K562 (cell line): ENCODE measurements at regions not wholly inside any gene's neighbourhood (a gene's known extent, or its start where the extent isn't known, plus 50 kb on each side); places are given as distances from the start of the nearest gene placed in this dataset.

Source experiments
- ATAC-seq: fragments of 200-7000 bp; cut with Tn5 transposase; 3 replicates; pipeline ENCODE4 v1.9.1; 2020; ENCODE audit warnings: moderate library complexity
- BruUV-seq: library from RNA; stranded (reverse); fragments of 400-500 nt; replicated peaks from 2 replicates; lab custom pipeline; 2021; lab: Mats Ljungman, UMichigan
- CTCF ChIA-PET: fragments of 300-600 bp; formaldehyde crosslinking; extraction: SDS; loops from one replicate; lab custom pipeline; 2021; ENCODE audit warnings: low intra/inter-chr PET ratio; lab: Yijun Ruan, JAX
- POLR2A ChIA-PET: fragments of 300-600, 350-650 bp; sonication (Branson Sonifier 250); formaldehyde crosslinking; extraction: SDS; loops from one replicate; lab custom pipeline; 2021; ENCODE audit warnings: antibody characterized with exemption, inconsistent platforms; lab: Yijun Ruan, JAX
- DNase-seq, 4 experiments: peaks; one replicate each; pipeline versions ENCODE4 v3.0.0 to v3.0.0-alpha.2; 2011 to 2018; ENCODE audit warnings: low spot score in 3 of 4, mixed read lengths in 3 of 4; ENCODE audit errors: extremely low read depth in 1 of 4
- FAIRE-seq: peaks from 2 replicates; lab custom pipeline; 2011; peaks lifted over from hg19 to GRCh38; lab: Jason Lieb, UNC
- H2AFZ ChIP-seq: 2 replicates; pipeline ENCODE4 v1.6.0; 2011; ENCODE audit warnings: low read depth, low read length, control low read depth, inconsistent platforms
- H3K27ac ChIP-seq: fragments of 200-600 bp; 3 replicates; pipeline ENCODE4 v1.8.0; 2011; ENCODE audit warnings: low read depth, mild to moderate bottlenecking, control low read depth, inconsistent platforms, low read length, moderate library complexity, mixed read lengths; ENCODE audit errors: extremely low read depth
- H3K27me3 ChIP-seq, 2 experiments: fragments of 300-600 bp in 1 of 2; 2 replicates in 1 of 2; 3 replicates in 1 of 2; pipeline versions ENCODE4 v1.6.0 to v1.8.0; 2011; ENCODE audit warnings: inconsistent platforms in 2 of 2, low read length in 2 of 2, mild to moderate bottlenecking in 1 of 2, mixed read lengths in 1 of 2, moderate library complexity in 1 of 2; ENCODE audit not compliant: control insufficient read depth in 2 of 2, insufficient read depth in 2 of 2
- H3K36me3 ChIP-seq: fragments of 300-600 bp; 3 replicates; pipeline ENCODE4 v1.8.0; 2011; ENCODE audit warnings: mild to moderate bottlenecking, low read length, inconsistent platforms; ENCODE audit not compliant: control insufficient read depth, insufficient read depth
- H3K4me1 ChIP-seq, 2 experiments: fragments of 200-600 bp in 1 of 2; replicated peaks in 1 of 2; 2 replicates in 1 of 2; 3 replicates in 1 of 2; pipeline versions ENCODE4 v1.5.1 to v1.8.0; 2011; ENCODE audit warnings: inconsistent platforms in 2 of 2, low read length in 2 of 2, mild to moderate bottlenecking in 1 of 2, mixed read lengths in 1 of 2, moderate library complexity in 1 of 2; ENCODE audit not compliant: control insufficient read depth in 2 of 2, insufficient read depth in 2 of 2
- H3K4me2 ChIP-seq: 2 replicates; pipeline ENCODE4 v1.6.1; 2011; ENCODE audit warnings: low read length, control low read depth, inconsistent platforms, mixed read lengths; ENCODE audit not compliant: insufficient read depth
- H3K4me3 ChIP-seq: fragments of 200-600 bp; sonication (generic), shearing (Covaris generic); 2 replicates; pipeline ENCODE4 v1.5.1; 2016; ENCODE audit warnings: control low read depth, inconsistent platforms
- H3K79me2 ChIP-seq: fragments of 200-600 bp; 3 replicates; pipeline ENCODE4 v1.8.0; 2011; ENCODE audit warnings: low read length, inconsistent platforms; ENCODE audit not compliant: control insufficient read depth, insufficient read depth
- H3K9ac ChIP-seq, 2 experiments: 2 replicates each; pipeline versions ENCODE4 v1.6.0 to v1.6.1; 2011; ENCODE audit warnings: low read depth in 2 of 2, low read length in 2 of 2, control low read depth in 1 of 2, inconsistent platforms in 1 of 2, mild to moderate bottlenecking in 1 of 2, mixed read lengths in 1 of 2; ENCODE audit not compliant: insufficient read depth in 1 of 2
- H3K9me1 ChIP-seq: one replicate; pipeline ENCODE4 v1.6.0; 2011; ENCODE audit warnings: inconsistent platforms, mild to moderate bottlenecking, low read length, moderate library complexity; ENCODE audit not compliant: control insufficient read depth, insufficient read depth
- H3K9me3 ChIP-seq: replicated peaks from 2 replicates; pipeline ENCODE4 v1.5.1; 2011; ENCODE audit warnings: low read depth, low read length, inconsistent platforms; ENCODE audit not compliant: control insufficient read depth, insufficient read depth
- H4K20me1 ChIP-seq: replicated peaks from 2 replicates; pipeline ENCODE4 v1.6.1; 2011; ENCODE audit warnings: low read length, inconsistent platforms, mixed read lengths; ENCODE audit not compliant: control insufficient read depth, insufficient read depth
- BRD9 ChIP-seq: fragments of 450-650 bp; IDR thresholded peaks from 2 replicates; pipeline ENCODE4 v1.6.1; 2018; ENCODE audit warnings: low read depth; ENCODE audit not compliant: partially characterized antibody
- CHD1 ChIP-seq: fragments of 200-600 bp; sonication (generic); IDR thresholded peaks from one replicate; pipeline ENCODE4 v1.6.1; 2012; ENCODE audit warnings: mild to moderate bottlenecking, moderate library complexity, low read length, inconsistent platforms
- MAFG ChIP-seq: fragments of 450-650 bp; conservative IDR thresholded peaks from 2 replicates; pipeline ENCODE4 v1.6.1; 2016; ENCODE audit warnings: missing genetic modification characterization, missing compliant biosample characterization
- RBM15 ChIP-seq: fragments of 200-400 bp; formaldehyde crosslinking; IDR thresholded peaks from 2 replicates; pipeline ENCODE4 v1.6.1; 2018; ENCODE audit warnings: mild to moderate bottlenecking, low read length, moderate library complexity; ENCODE audit not compliant: insufficient read depth
- ZNF175 ChIP-seq: fragments of 200-800 bp; sonication (Bioruptor generic); IDR thresholded peaks from 2 replicates; pipeline ENCODE4 v1.6.1; 2016; ENCODE audit warnings: low read depth, mild to moderate bottlenecking, missing genetic modification characterization, missing compliant biosample characterization
- ZNF316 ChIP-seq: fragments of 450-650 bp; IDR thresholded peaks from 2 replicates; pipeline ENCODE4 v1.6.1; 2016
- WGBS: fragments of 100-300 bp; shearing (Covaris generic); methylation state at CpG from one replicate; pipeline ENCODE4 v1.1.6; 2016; ENCODE audit warnings: low coverage, mixed read lengths; ENCODE audit not compliant: insufficient coverage; ENCODE audit errors: missing lambda C conversion rate; 5-methylcytosine and 5-hydroxymethylcytosine counted together
- in situ Hi-C: fragments of 300-500 bp; cut with MboI; formaldehyde crosslinking; loops from 4 replicates; pipeline ENCODE4 v1.15.0; 2018; ENCODE audit warnings: inconsistent platforms, mixed read lengths
- intact Hi-C: fragments of 100-400 bp; cut with micrococcal nuclease; formaldehyde crosslinking; loops from 2 replicates; pipeline ENCODE4 v1.14.2; 2022
- TF ChIP-seq, protein P1 (sequence below), 2 experiments: IDR thresholded peaks; 2 replicates each; pipeline ENCODE4 v1.6.1; 2012; ENCODE audit warnings: improper control_type of control experiment in 2 of 2, low read depth in 2 of 2, low read length in 2 of 2, borderline replicate concordance in 1 of 2
- TF ChIP-seq, protein P2 (sequence below): fragments of 450-650 bp; conservative IDR thresholded peaks from 2 replicates; pipeline ENCODE4 v1.6.1; 2016; ENCODE audit warnings: missing genetic modification characterization, low read depth, mild to moderate bottlenecking, missing compliant biosample characterization, moderate library complexity

DNA sequence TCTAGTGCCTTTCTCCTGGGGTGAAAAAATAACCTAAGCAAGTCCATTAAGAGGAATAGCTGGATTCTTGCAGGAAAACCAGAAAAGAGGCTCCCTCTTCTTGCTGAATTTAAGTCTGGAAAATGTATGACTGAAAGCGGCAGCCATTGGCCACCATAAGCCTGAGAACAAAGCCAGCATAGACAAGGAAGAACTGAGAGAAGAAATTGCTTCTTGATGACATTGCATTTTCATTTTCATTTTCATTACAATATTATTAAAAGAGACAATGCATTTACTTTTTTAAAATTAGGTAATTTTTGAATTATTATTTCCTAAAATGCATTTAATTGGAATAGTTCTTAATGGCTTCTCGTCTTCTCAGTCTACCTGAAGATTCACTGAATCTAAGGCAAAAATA lies 1157.5 kb upstream of the ZEB2 start:
- TF ChIP-seq ZNF316 (peak; percentile 73), MAFG (peak; percentile 24; the same call in 1 of the 2 replicates), BRD9 (no peak)
- Histone ChIP-seq H3K79me2 (no peaks in the 10 kb centered on the region), H2AFZ (0 out of 2 replicates have a peak overlapping the region, but pooled peaks have one; percentile 49), H3K4me1 (no peaks in the 10 kb centered on the region), H4K20me1 (no peaks in the 10 kb centered on the region), H3K27ac (no peak overlapping the region), H3K9me3 (no peaks in the 10 kb centered on the region; the same call in 1 of the 2 replicates), H3K9me1 (no peaks in the 10 kb centered on the region), H3K27me3 (no peaks in the 10 kb centered on the region), H3K4me2 (no peak overlapping the region), H3K36me3 (no peaks in the 10 kb centered on the region), H3K9ac (no peak overlapping the region), H3K4me3 (no peak overlapping the region)
- FAIRE-seq (no peak), ATAC-seq (no peak), DNase-seq (no peak)
- 77% methylated on average over 2 of the region's 2 CpGs for WGBS
- intact Hi-C loops = no loop called here
- BruUV-seq = no TSS peak
- CTCF ChIA-PET = no interaction called here
- POLR2A ChIA-PET = no interaction called here
- in situ Hi-C loops = no loop called here

DNA sequence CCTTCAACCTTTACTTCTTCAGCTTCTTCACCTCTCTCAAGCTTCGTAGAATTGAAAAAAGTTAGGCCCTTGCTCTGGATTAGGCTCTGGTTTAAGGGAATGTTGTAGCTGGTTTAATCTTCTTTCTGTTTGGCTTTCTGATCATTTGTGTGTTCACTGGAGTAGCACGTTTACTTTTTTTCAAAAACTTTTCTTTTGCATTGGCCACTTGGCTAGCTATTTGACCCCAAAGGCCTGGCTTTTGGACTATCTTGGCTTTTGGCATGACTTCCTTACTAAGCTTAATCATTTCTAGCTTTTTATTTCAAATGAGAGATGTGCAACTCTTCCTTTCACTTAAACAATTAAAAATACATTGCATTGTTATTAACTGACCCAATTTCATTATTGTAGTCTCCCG lies 1154.8 kb upstream of the ZEB2 start:
- 64% methylated on average over 3 of the region's 3 CpGs for WGBS
- CTCF ChIA-PET = no interaction called here
- TF ChIP-seq RBM15 = no peak
- no peak for TF ChIP-seq ZNF175 (CRISPR knock-in tag)
- TF ChIP-seq, protein P1, sequence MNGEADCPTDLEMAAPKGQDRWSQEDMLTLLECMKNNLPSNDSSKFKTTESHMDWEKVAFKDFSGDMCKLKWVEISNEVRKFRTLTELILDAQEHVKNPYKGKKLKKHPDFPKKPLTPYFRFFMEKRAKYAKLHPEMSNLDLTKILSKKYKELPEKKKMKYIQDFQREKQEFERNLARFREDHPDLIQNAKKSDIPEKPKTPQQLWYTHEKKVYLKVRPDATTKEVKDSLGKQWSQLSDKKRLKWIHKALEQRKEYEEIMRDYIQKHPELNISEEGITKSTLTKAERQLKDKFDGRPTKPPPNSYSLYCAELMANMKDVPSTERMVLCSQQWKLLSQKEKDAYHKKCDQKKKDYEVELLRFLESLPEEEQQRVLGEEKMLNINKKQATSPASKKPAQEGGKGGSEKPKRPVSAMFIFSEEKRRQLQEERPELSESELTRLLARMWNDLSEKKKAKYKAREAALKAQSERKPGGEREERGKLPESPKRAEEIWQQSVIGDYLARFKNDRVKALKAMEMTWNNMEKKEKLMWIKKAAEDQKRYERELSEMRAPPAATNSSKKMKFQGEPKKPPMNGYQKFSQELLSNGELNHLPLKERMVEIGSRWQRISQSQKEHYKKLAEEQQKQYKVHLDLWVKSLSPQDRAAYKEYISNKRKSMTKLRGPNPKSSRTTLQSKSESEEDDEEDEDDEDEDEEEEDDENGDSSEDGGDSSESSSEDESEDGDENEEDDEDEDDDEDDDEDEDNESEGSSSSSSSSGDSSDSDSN (IDR thresholded peaks at IDR 0.05; ENCODE audit: borderline replicate concordance in 1 of 2, low read depth in 2 of 2, low read length in 2 of 2) = no peak
- no peak for TF ChIP-seq CHD1
- TF ChIP-seq, protein P2, sequence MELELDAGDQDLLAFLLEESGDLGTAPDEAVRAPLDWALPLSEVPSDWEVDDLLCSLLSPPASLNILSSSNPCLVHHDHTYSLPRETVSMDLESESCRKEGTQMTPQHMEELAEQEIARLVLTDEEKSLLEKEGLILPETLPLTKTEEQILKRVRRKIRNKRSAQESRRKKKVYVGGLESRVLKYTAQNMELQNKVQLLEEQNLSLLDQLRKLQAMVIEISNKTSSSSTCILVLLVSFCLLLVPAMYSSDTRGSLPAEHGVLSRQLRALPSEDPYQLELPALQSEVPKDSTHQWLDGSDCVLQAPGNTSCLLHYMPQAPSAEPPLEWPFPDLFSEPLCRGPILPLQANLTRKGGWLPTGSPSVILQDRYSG (tag) = no peak

More for the DNA sequence above, 1154.8 kb upstream of the ZEB2 start:
- H3K27me3 ChIP-seq = no peaks in the 10 kb centered on the region
- no peak for ATAC-seq
- in situ Hi-C loops (loop anchor here (5.0 kb wide), 1 partner anchor 73 kb away; no protein-coding TSS in a partner anchor), intact Hi-C loops (no loop called here)
- no peak overlapping the region for H3K4me3 ChIP-seq
- H2AFZ ChIP-seq = 0 out of 2 replicates have a peak overlapping the region, but pooled peaks have one; percentile 20
- H3K9ac ChIP-seq = no peak overlapping the region
- no TSS peak for BruUV-seq
- no peaks in the 10 kb centered on the region for H4K20me1 ChIP-seq
- H3K79me2 ChIP-seq = no peaks in the 10 kb centered on the region
- no peak overlapping the region for H3K27ac ChIP-seq
- H3K36me3 ChIP-seq = no peaks in the 10 kb centered on the region
- no peaks in the 10 kb centered on the region for H3K4me1 ChIP-seq
- no peak for FAIRE-seq
- H3K9me3 ChIP-seq = no peaks in the 10 kb centered on the region; the same call in 1 of the 2 replicates
- DNase-seq = no peak
- H3K4me2 ChIP-seq = no peak overlapping the region
- POLR2A ChIA-PET = no interaction called here
- H3K9me1 ChIP-seq = no peaks in the 10 kb centered on the region
